NCI-H82 treated with DMSO at 0.1 percent for 48 hours (cell line): ENCODE measurements at regions not wholly inside any gene's neighbourhood (a gene's known extent, or its start where the extent isn't known, plus 50 kb on each side); places are given as distances from the start of the nearest gene placed in this dataset.
"Not testable (repeated sequence)": the region's sequence is repeated elsewhere in the genome, so short reads cannot be mapped to it uniquely, and the experiment has no call there.

Source experiments
- DNase-seq: peaks from one replicate; lab custom pipeline; 2025; ENCODE audit not compliant: unreplicated experiment; lab: John Stamatoyannopoulos, UW

- no peak for DNase-seq
These were observed 262.1 kb downstream of the EIPR1 start for GRCh38 chr2:3115301-3116042.

GRCh38 chr2:3114406-3115185, 263.0 kb downstream of the EIPR1 start:
- DNase-seq = no peak

GRCh38 chr2:3113769-3114168, 263.8 kb downstream of the EIPR1 start:
- DNase-seq = no peak

- DNase-seq = no peak
These were observed 264.5 kb downstream of the EIPR1 start for GRCh38 chr2:3113122-3113521.

- no peak for DNase-seq
These were observed 265.1 kb downstream of the EIPR1 start for GRCh38 chr2:3112553-3112952.

- no peak for DNase-seq
These were observed 265.5 kb downstream of the EIPR1 start for GRCh38 chr2:3112131-3112530.

- DNase-seq = no peak
These were observed 266.5 kb downstream of the EIPR1 start for GRCh38 chr2:3110994-3111666.

- no peak for DNase-seq
These were observed 267.1 kb downstream of the EIPR1 start for GRCh38 chr2:3110555-3110954.

- no peak for DNase-seq
These were observed 268.6 kb downstream of the EIPR1 start for GRCh38 chr2:3108710-3109702.

- DNase-seq = no peak
These were observed 269.5 kb downstream of the EIPR1 start for GRCh38 chr2:3108105-3108504.

GRCh38 chr2:3107567-3107966, 270.1 kb downstream of the EIPR1 start:
- no peak for DNase-seq

GRCh38 chr2:3105814-3106569, 271.6 kb downstream of the EIPR1 start:
- DNase-seq = no peak

- DNase-seq = not testable (repeated sequence)
These were observed 272.4 kb downstream of the EIPR1 start for GRCh38 chr2:3104958-3105813.

GRCh38 chr2:3104261-3104660, 273.4 kb downstream of the EIPR1 start:
- no peak for DNase-seq

- peak; percentile 4 for DNase-seq
These were observed 274.6 kb downstream of the EIPR1 start for GRCh38 chr2:3102922-3103569.

GRCh38 chr2:3102081-3102921, 275.3 kb downstream of the EIPR1 start:
- no peak for DNase-seq
